OCI-LY3 (cell line): ENCODE measurements at regions not wholly inside any gene's neighbourhood (a gene's known extent, or its start where the extent isn't known, plus 50 kb on each side); places are given as distances from the start of the nearest gene placed in this dataset.

ENCODE experiments used
- H2AFZ ChIP-seq: fragments of 200-600, 300-600 bp; shearing (Covaris generic); 2 replicates; pipeline ENCODE4 v1.6.0; 2014; ENCODE audit warnings: antibody characterized with exemption, low read depth, low read length
- H3K27ac ChIP-seq: fragments of 200-600, 300-600 bp; sonication (generic); 2 replicates; pipeline ENCODE4 v1.5.1; 2014; ENCODE audit warnings: mild to moderate bottlenecking, low read length, moderate library complexity, mixed read lengths
- H3K27me3 ChIP-seq: fragments of 200-600, 300-600 bp; sonication (generic); 2 replicates; pipeline ENCODE4 v1.6.1; 2014; ENCODE audit warnings: low read depth, low read length, mixed read lengths
- H3K36me3 ChIP-seq: fragments of 200-600, 300-600 bp; sonication (generic); replicated peaks from 2 replicates; pipeline ENCODE3; 2014; ENCODE audit warnings: low read depth, low read length, mixed read lengths
- H3K4me1 ChIP-seq: fragments of 300-600, 200-600 bp; sonication (generic); 2 replicates; pipeline ENCODE4 v1.6.1; 2014; ENCODE audit warnings: low read length, mixed read lengths
- H3K4me2 ChIP-seq: fragments of 200-600, 300-600 bp; sonication (generic); 2 replicates; pipeline ENCODE4 v1.6.1; 2014; ENCODE audit warnings: low read length, mixed read lengths
- H3K4me3 ChIP-seq: fragments of 300-600, 200-600 bp; sonication (generic); 2 replicates; pipeline ENCODE4 v1.5.1; 2014; ENCODE audit warnings: antibody characterized with exemption, mild to moderate bottlenecking, low read length, moderate library complexity
- H3K79me2 ChIP-seq: fragments of 300-600, 200-600 bp; shearing (Covaris generic); 2 replicates; pipeline ENCODE4 v1.6.1; 2014; ENCODE audit warnings: mild to moderate bottlenecking, low read length, mixed read lengths
- H3K9ac ChIP-seq: fragments of 300-600, 200-600 bp; shearing (Covaris generic); 2 replicates; pipeline ENCODE4 v1.6.0; 2014; ENCODE audit warnings: mild to moderate bottlenecking, low read length, moderate library complexity
- H3K9me3 ChIP-seq: fragments of 200-600, 300-600 bp; shearing (Covaris generic); 2 replicates; pipeline ENCODE4 v1.6.1; 2014; ENCODE audit warnings: low read length, mixed read lengths; ENCODE audit not compliant: insufficient read depth
- H4K20me1 ChIP-seq: fragments of 200-600, 300-600 bp; sonication (generic); 2 replicates; pipeline ENCODE4 v1.6.1; 2016; ENCODE audit warnings: low read length, mixed read lengths; ENCODE audit not compliant: insufficient read depth
- EZH2phosphoT487 ChIP-seq: fragments of 200-600 bp; shearing (Covaris generic); IDR thresholded peaks from 2 replicates; pipeline ENCODE4 v1.6.1; 2018; ENCODE audit warnings: antibody characterized with exemption, mixed run types, low read depth
- TF ChIP-seq, protein P1 (sequence below): fragments of 200-600, 300-600 bp; sonication (generic); IDR thresholded peaks from 2 replicates; pipeline ENCODE4 v1.5.1; 2014; ENCODE audit warnings: antibody characterized with exemption, low read length, low read depth

- no peaks in the 10 kb centered on the region for H3K9me3 ChIP-seq
- no peak for TF ChIP-seq EZH2phosphoT487
- TF ChIP-seq, protein P1, sequence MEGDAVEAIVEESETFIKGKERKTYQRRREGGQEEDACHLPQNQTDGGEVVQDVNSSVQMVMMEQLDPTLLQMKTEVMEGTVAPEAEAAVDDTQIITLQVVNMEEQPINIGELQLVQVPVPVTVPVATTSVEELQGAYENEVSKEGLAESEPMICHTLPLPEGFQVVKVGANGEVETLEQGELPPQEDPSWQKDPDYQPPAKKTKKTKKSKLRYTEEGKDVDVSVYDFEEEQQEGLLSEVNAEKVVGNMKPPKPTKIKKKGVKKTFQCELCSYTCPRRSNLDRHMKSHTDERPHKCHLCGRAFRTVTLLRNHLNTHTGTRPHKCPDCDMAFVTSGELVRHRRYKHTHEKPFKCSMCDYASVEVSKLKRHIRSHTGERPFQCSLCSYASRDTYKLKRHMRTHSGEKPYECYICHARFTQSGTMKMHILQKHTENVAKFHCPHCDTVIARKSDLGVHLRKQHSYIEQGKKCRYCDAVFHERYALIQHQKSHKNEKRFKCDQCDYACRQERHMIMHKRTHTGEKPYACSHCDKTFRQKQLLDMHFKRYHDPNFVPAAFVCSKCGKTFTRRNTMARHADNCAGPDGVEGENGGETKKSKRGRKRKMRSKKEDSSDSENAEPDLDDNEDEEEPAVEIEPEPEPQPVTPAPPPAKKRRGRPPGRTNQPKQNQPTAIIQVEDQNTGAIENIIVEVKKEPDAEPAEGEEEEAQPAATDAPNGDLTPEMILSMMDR, result no peak
Measured at GRCh38 chr1:69483246-69483645, 84.5 kb upstream of the LRRC7 start.

GRCh38 chr1:69485616-69486015 lies 82.1 kb upstream of the LRRC7 start:
- Histone ChIP-seq H2AFZ (no peak overlapping the region), H3K9ac (no peak overlapping the region), H3K27ac (no peak overlapping the region), H3K4me3 (no peak overlapping the region), H3K4me2 (no peak overlapping the region), H3K79me2 (no peaks in the 10 kb centered on the region), H3K4me1 (0 out of 2 replicates have a peak, but pooled peaks cover 6% of the 10 kb centered on the region), H4K20me1 (no peaks in the 10 kb centered on the region), H3K27me3 (no peaks in the 10 kb centered on the region), H3K36me3 (no peaks in the 10 kb centered on the region), H3K9me3 (no peaks in the 10 kb centered on the region)
- no peak for TF ChIP-seq EZH2phosphoT487
- TF ChIP-seq, protein P1, result no peak

More at GRCh38 chr1:69483246-69483645, 84.5 kb upstream of the LRRC7 start:
- Histone ChIP-seq H3K4me1 (0 out of 2 replicates have a peak, but pooled peaks cover 6% of the 10 kb centered on the region), H3K27me3 (no peaks in the 10 kb centered on the region), H3K9ac (no peak overlapping the region), H3K36me3 (no peaks in the 10 kb centered on the region), H3K27ac (no peak overlapping the region), H3K4me2 (peak overlapping the region; percentile 22), H2AFZ (no peak overlapping the region), H4K20me1 (no peaks in the 10 kb centered on the region), H3K79me2 (no peaks in the 10 kb centered on the region), H3K4me3 (no peak overlapping the region)

DNA sequence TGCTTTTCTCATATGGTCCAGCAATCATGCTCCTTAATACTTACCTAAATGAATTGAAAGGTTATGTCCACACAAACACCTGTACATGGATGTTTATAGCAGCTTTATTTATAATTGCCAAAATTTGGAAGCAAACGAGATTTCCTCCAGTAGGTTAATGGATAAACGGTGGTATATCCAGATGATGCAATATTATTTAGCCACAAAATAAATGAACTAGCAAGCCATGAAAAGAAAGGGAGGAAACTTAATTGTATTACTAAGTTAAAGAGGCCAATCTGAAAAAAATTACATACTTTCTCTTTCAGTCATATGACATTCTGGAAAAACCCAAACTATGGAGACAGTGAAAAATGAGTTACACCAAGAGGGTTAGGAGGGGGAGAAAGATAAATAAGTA lies 76.3 kb upstream of the LRRC7 start:
- no peak overlapping the region for H3K9ac ChIP-seq
- H2AFZ ChIP-seq, result no peak overlapping the region
- H3K27ac ChIP-seq, result no peak overlapping the region
- no peaks in the 10 kb centered on the region for H4K20me1 ChIP-seq
- H3K4me1 ChIP-seq, result no peaks in the 10 kb centered on the region
- TF ChIP-seq, protein P1, result no peak
- H3K4me2 ChIP-seq, result no peak overlapping the region
- no peaks in the 10 kb centered on the region for H3K9me3 ChIP-seq
- H3K27me3 ChIP-seq, result no peaks in the 10 kb centered on the region
- no peaks in the 10 kb centered on the region for H3K36me3 ChIP-seq
- H3K4me3 ChIP-seq, result no peak overlapping the region
- no peaks in the 10 kb centered on the region for H3K79me2 ChIP-seq

DNA sequence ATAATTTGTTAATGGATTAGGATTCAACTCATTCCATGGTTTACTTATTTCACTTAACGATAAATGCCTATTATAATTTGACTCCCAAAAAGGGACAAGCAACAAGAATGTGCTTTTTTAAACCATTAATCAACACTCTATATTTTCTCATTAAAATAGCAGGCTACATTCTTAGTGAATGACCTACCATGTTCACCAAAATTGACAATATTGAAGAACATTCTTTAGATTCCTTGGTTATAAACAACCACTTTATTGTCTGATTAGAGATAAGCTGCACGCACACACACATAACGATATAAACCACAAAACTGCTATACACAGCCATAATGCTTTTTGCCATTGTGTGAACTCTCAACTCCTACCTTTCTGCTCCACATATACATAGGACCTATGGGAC lies 75.4 kb upstream of the LRRC7 start:
- H3K4me2 ChIP-seq, result no peak overlapping the region
- no peaks in the 10 kb centered on the region for H4K20me1 ChIP-seq
- H3K4me3 ChIP-seq, result no peak overlapping the region
- no peak overlapping the region for H3K27ac ChIP-seq
- TF ChIP-seq EZH2phosphoT487, result no peak
- TF ChIP-seq, protein P1, result no peak
- no peak overlapping the region for H3K9ac ChIP-seq
- no peaks in the 10 kb centered on the region for H3K4me1 ChIP-seq
- H3K79me2 ChIP-seq, result no peaks in the 10 kb centered on the region
- no peaks in the 10 kb centered on the region for H3K9me3 ChIP-seq
- no peak overlapping the region for H2AFZ ChIP-seq
- H3K36me3 ChIP-seq, result no peaks in the 10 kb centered on the region
- no peaks in the 10 kb centered on the region for H3K27me3 ChIP-seq
